ENCODE measurements at regions not wholly inside any gene's neighbourhood (a gene's known extent, or its start where the extent isn't known, plus 50 kb on each side); places are given as distances from the start of the nearest gene placed in this dataset.

DNA sequence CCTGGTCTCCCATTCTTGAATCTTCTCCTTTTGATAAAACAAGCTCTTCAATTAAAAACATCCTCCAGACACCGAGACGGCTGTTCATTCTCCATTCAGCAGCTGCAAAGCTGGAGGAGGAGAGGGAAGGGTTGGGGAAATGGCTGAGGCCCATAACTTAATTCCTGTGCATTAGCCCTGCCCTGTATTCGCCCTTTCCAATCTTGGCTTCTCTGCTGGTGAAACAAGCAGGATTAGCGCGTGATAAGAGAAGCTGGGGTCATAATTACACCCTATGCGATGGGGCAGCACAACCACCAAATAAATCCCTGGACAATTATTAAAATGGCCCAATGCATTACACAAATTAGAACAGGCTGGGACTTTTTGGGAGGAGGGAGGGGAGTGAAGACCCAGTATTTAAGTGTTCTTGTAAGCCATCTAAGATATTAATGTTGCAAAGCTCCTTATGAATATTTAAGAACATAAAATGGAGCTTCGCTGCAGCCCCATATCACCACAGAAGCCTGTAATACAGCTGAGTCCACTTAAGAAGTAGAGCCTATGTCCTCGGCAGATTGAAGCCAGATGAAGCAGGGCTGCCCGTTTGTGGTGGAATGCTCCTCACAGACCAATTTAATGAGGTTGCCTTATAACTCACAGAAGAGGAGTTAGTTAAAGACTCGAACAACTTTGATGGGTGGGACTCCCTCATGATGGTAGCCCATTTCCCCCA, 176.6 kb upstream of the SKOR2 start:
- no peak overlapping the region for H3K4me3 ChIP-seq (ENCODE audit: low read length)
- TF ChIP-seq, protein P1, sequence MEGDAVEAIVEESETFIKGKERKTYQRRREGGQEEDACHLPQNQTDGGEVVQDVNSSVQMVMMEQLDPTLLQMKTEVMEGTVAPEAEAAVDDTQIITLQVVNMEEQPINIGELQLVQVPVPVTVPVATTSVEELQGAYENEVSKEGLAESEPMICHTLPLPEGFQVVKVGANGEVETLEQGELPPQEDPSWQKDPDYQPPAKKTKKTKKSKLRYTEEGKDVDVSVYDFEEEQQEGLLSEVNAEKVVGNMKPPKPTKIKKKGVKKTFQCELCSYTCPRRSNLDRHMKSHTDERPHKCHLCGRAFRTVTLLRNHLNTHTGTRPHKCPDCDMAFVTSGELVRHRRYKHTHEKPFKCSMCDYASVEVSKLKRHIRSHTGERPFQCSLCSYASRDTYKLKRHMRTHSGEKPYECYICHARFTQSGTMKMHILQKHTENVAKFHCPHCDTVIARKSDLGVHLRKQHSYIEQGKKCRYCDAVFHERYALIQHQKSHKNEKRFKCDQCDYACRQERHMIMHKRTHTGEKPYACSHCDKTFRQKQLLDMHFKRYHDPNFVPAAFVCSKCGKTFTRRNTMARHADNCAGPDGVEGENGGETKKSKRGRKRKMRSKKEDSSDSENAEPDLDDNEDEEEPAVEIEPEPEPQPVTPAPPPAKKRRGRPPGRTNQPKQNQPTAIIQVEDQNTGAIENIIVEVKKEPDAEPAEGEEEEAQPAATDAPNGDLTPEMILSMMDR (conservative IDR thresholded peaks at IDR 0.05; ENCODE audit: low read depth, low read length): no peak
- no peak for DNase-seq (ENCODE audit: low read depth)

DNA sequence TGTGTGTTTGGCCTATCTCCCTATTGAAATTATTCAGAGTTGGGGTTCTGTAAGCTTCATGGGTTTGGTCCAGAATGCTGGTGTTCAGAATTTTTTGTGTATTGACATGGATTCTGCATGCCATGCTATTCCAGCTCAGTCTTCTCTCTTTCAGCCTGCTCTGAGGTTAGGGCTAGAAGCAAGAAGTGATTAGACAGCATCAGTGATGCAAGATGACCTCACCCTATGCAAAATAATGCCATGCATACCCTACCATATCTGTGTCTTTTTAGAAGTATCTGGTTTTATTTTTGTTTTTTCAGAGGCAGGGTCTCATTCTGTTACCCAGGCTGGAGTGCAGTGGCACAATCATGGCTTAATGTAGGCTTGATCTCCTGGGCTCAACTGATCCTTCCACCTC, 175.6 kb upstream of the SKOR2 start:
- no peak for DNase-seq (ENCODE audit: low read depth)
- no peak overlapping the region for H3K4me3 ChIP-seq (ENCODE audit: low read length)
- TF ChIP-seq, protein P1 (conservative IDR thresholded peaks at IDR 0.05; ENCODE audit: low read depth, low read length): no peak

DNA sequence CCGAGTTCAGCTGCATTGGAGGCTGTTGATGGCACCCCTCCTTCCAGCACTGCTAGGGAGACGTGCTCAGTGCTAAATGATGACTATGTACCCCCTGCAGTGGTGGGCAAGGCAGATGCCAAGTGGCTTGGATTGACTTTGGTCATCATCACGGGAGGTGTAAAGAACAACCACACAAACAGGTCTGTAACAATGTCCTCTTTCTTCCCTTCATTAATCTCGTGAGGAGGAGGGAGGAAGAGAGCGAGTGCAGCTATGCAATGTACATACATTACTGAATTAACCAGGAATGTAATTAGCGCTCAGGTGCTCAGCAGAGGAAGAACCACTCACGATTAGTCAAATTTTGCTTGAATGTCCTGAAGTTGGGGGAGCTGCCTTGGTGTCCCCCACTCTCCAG, 173.9 kb upstream of the SKOR2 start:
- TF ChIP-seq, protein P1 (conservative IDR thresholded peaks at IDR 0.05; ENCODE audit: low read depth, low read length): no peak
- no peak overlapping the region for H3K4me3 ChIP-seq (ENCODE audit: low read length)
- no peak for DNase-seq (ENCODE audit: low read depth)

DNA sequence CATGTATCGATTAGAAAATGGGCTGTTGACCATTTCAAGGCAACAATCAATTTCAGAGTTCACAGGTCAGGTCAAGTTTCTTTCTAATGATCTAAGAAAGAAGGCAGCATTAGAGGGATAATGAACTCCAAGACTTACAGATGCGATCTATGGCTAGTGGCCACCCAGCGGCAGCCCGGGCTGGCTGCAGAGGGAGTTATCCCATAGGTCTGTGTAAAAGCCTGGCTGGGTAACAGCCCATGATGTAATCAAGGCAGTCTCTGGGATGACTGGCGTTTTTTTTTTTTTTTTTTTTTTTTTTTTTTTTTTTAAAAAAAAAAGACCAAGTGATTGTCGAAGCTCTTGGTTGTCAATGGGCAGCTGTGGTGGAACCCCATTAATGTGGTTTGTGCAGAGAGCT, 171.1 kb upstream of the SKOR2 start:
- no peak for DNase-seq (ENCODE audit: low read depth)
- TF ChIP-seq, protein P1 (conservative IDR thresholded peaks at IDR 0.05; ENCODE audit: low read depth, low read length): no peak
- H3K4me3 ChIP-seq (ENCODE audit: low read length): no peak overlapping the region

DNA sequence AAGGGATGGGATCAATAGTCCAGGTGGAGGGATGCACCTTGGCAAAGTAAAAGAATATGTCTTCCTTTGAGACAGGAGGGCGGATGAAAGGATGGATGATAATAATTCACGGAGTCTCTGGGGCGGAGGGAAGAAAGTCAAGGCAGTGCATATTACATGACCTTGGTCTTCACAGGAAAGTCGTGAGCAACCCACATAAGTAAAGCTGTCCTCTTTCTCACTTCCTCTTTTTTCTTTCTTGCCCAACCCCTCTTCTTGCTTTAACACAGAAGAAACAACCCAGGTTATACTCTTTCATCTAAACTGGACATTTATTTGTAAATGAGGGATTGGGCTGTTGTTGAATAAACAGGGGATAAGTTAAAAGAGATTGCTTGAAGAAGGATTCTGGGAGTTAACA, 168.7 kb upstream of the SKOR2 start:
- DNase-seq (ENCODE audit: low read depth): no peak
- TF ChIP-seq, protein P1 (conservative IDR thresholded peaks at IDR 0.05; ENCODE audit: low read depth, low read length): no peak
- no peak overlapping the region for H3K4me3 ChIP-seq (ENCODE audit: low read length)

DNA sequence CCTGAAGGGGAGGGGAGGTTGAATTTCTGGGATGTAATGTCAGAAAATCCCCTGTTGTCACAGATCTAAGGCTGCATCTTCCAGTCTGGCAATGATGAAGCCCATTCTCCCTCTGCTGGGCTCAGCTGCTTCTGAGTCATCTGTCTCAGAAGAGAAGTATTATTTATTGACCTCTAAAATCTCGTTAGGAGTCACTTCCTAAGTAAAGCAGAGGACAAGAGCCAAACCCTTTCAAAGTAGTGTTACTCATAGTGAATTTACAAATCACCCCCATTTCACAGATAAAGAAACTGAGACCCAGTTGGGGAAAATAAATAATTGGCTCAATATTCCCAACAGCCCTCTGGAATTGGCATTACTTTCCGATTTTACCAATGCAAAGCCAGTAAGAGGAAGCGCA, 167.3 kb upstream of the SKOR2 start:
- TF ChIP-seq, protein P1 (conservative IDR thresholded peaks at IDR 0.05; ENCODE audit: low read depth, low read length): no peak
- H3K4me3 ChIP-seq (ENCODE audit: low read length): no peak overlapping the region
- peak; percentile 3 for DNase-seq (ENCODE audit: low read depth)

DNA sequence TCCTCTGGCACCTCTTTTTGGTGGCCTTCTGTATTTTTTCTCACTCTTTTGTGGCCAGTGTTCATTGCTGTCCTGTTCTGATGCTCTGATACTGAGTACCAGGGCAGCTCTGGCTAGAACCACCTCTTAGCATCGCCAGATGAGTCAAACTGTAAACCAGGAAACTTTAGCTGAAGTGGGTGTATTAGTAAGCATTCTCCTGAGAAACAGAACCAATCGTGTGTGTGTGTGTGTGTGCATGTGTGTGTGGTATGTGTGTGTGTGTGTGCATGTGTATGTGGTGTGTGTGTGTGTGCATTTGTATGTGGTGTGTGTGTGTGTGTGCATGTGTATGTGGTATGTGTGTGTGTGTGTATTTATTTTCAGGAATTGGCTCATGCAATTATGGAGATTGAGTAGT, 166.3 kb upstream of the SKOR2 start:
- DNase-seq (ENCODE audit: low read depth): no peak
- TF ChIP-seq, protein P1 (conservative IDR thresholded peaks at IDR 0.05; ENCODE audit: low read depth, low read length): no peak
- H3K4me3 ChIP-seq (ENCODE audit: low read length): no peak overlapping the region

Data from retinal pigment epithelial cell (primary cell).